Small intestine (tissue), 7 donors: ENCODE measurements at regions not wholly inside any gene's neighbourhood (a gene's known extent, or its start where the extent isn't known, plus 50 kb on each side); places are given as distances from the start of the nearest gene placed in this dataset.
A peak's percentile ranks its signal among the peaks of the same experiment; 100 is the strongest.

Source experiments
- DNase-seq, 2 donors: peaks; one replicate each; pipeline versions ENCODE4 v3.0.0 to v3.0.0-alpha.2; 2013
- FAIRE-seq: peaks from 2 replicates; lab custom pipeline; 2012; peaks lifted over from hg19 to GRCh38; lab: Jason Lieb, UNC
- H3K27ac ChIP-seq, 3 donors: one replicate each; pipeline ENCODE4 v1.5.1; 2013; ENCODE audit warnings: low read length in 2 of 3, mild to moderate bottlenecking in 2 of 3, control low read depth in 1 of 3, inconsistent platforms in 1 of 3, low read depth in 1 of 3, moderate library complexity in 1 of 3
- H3K27me3 ChIP-seq, 3 donors: one replicate each; pipeline ENCODE4 v1.6.1; 2013; ENCODE audit warnings: low read length in 3 of 3, inconsistent platforms in 1 of 3; ENCODE audit not compliant: control insufficient read depth in 3 of 3, insufficient read depth in 3 of 3
- H3K36me3 ChIP-seq, 3 donors: one replicate each; pipeline ENCODE4 v1.6.1; 2013; ENCODE audit warnings: low read length in 3 of 3, inconsistent platforms in 1 of 3, low read depth in 1 of 3, mild to moderate bottlenecking in 1 of 3, moderate library complexity in 1 of 3; ENCODE audit not compliant: control insufficient read depth in 3 of 3, insufficient read depth in 2 of 3
- H3K4me1 ChIP-seq, 3 donors: one replicate each; pipeline ENCODE4 v1.6.1; 2013; ENCODE audit warnings: low read length in 2 of 3, inconsistent platforms in 1 of 3, low read depth in 1 of 3, mild to moderate bottlenecking in 1 of 3, moderate library complexity in 1 of 3; ENCODE audit not compliant: control insufficient read depth in 3 of 3, insufficient read depth in 2 of 3
- H3K4me3 ChIP-seq, 3 donors: one replicate each; pipeline ENCODE4 v1.5.1; 2013; ENCODE audit warnings: low read length in 3 of 3, control low read depth in 1 of 3, inconsistent platforms in 1 of 3, low read depth in 1 of 3, mild to moderate bottlenecking in 1 of 3, moderate library complexity in 1 of 3
- H3K9me3 ChIP-seq, 2 donors: one replicate each; pipeline ENCODE4 v1.6.1; 2013; ENCODE audit warnings: low read depth in 1 of 2, low read length in 1 of 2; ENCODE audit not compliant: control insufficient read depth in 2 of 2, insufficient read depth in 1 of 2
- WGBS, 3 donors: extraction: QIAGEN DNeasy Blood & Tissue Kit; methylation state at CpG; one replicate each; pipeline ENCODE4 v1.1.7; 2013; 5-methylcytosine and 5-hydroxymethylcytosine counted together
- donor health status: healthy with polysubstance abuse.
- donor health status: control.
- donor health status: control.
- donor health status: Bipolar disorder and iron deficiency.
- donor health status: healthy.

- Histone ChIP-seq H3K27me3 (no peaks in the 10 kb centered on the region), H3K27ac (peak overlapping the region; percentile 43 to 91 (median 85)), H3K4me3 (peak overlapping the region in 2 of 3 donors; percentile 42 to 50), H3K9me3 (no peaks in the 10 kb centered on the region), H3K4me1 (peaks cover 0 to 13% (median 0%) of the 10 kb centered on the region in 3 donors), H3K36me3 (no peaks in the 10 kb centered on the region)
- DNase-seq (peak; percentile 41 to 51), FAIRE-seq (no peak)
- 32 to 52% (median 49%) methylated on average over 5 of the region's 5 CpGs for WGBS, 3 donors
These were observed 277.1 kb downstream of the ADGRA3 start for GRCh38 chr4:22238742-22239141.

GRCh38 chr4:22237846-22238494 is 277.9 kb downstream of the ADGRA3 start:
- FAIRE-seq (no peak), DNase-seq (peak; percentile 75 to 79)
- Histone ChIP-seq H3K27ac (peak overlapping the region; percentile 43 to 91 (median 85)), H3K4me3 (peak overlapping the region in 2 of 3 donors; percentile 42 to 50), H3K27me3 (no peaks in the 10 kb centered on the region), H3K9me3 (no peaks in the 10 kb centered on the region), H3K4me1 (peaks cover 0 to 13% (median 0%) of the 10 kb centered on the region in 3 donors), H3K36me3 (no peaks in the 10 kb centered on the region)
- WGBS, 3 donors: 4 to 21% (median 21%) methylated on average over 10 of the region's 10 CpGs

- WGBS, 3 donors: 7 to 23% (median 7%) methylated on average over 4 of the region's 4 CpGs
- Histone ChIP-seq H3K27me3 (no peaks in the 10 kb centered on the region), H3K9me3 (no peaks in the 10 kb centered on the region), H3K27ac (peak overlapping the region in 1 of 3 donors; percentile 85), H3K4me1 (peaks cover 0 to 13% (median 0%) of the 10 kb centered on the region in 3 donors), H3K36me3 (no peaks in the 10 kb centered on the region), H3K4me3 (peak overlapping the region in 2 of 3 donors; percentile 0 to 42)
- DNase-seq (peak; percentile 83), FAIRE-seq (no peak)
These were observed 278.6 kb downstream of the ADGRA3 start for GRCh38 chr4:22237155-22237751.

GRCh38 chr4:22235698-22236097 is 280.2 kb downstream of the ADGRA3 start:
- no peaks in the 10 kb centered on the region for H3K27me3 ChIP-seq
- 72 to 78% (median 73%) methylated on average over 7 of the region's 7 CpGs for WGBS, 3 donors
- no peak overlapping the region for H3K4me3 ChIP-seq
- DNase-seq (no peak), FAIRE-seq (no peak)
- no peaks in the 10 kb centered on the region for H3K36me3 ChIP-seq
- H3K27ac ChIP-seq: no peak overlapping the region
- peaks cover 0 to 13% (median 0%) of the 10 kb centered on the region in 3 donors for H3K4me1 ChIP-seq
- no peaks in the 10 kb centered on the region for H3K9me3 ChIP-seq

- Histone ChIP-seq H3K9me3 (no peaks in the 10 kb centered on the region), H3K4me3 (no peak overlapping the region), H3K36me3 (no peaks in the 10 kb centered on the region), H3K27me3 (no peaks in the 10 kb centered on the region), H3K27ac (no peak overlapping the region), H3K4me1 (no peaks in the 10 kb centered on the region)
- WGBS, 3 donors: 81 to 86% (median 85%) methylated on average over 7 of the region's 7 CpGs
- DNase-seq (no peak), FAIRE-seq (no peak)
These were observed 282.6 kb downstream of the ADGRA3 start for GRCh38 chr4:22233230-22233629.

GRCh38 chr4:22220965-22221364 is 272.4 kb upstream of the KCNIP4 start:
- no peak overlapping the region for H3K27ac ChIP-seq
- DNase-seq: no peak
- H3K36me3 ChIP-seq: no peaks in the 10 kb centered on the region
- H3K27me3 ChIP-seq: no peaks in the 10 kb centered on the region
- no peak overlapping the region for H3K4me3 ChIP-seq
- 80 to 87% (median 86%) methylated on average over 9 of the region's 9 CpGs for WGBS, 3 donors
- H3K9me3 ChIP-seq: no peaks in the 10 kb centered on the region
- FAIRE-seq: no peak
- no peaks in the 10 kb centered on the region for H3K4me1 ChIP-seq

GRCh38 chr4:22217480-22217879 is 268.9 kb upstream of the KCNIP4 start:
- Histone ChIP-seq H3K36me3 (no peaks in the 10 kb centered on the region), H3K27ac (no peak overlapping the region), H3K27me3 (no peaks in the 10 kb centered on the region), H3K4me3 (no peak overlapping the region), H3K4me1 (no peaks in the 10 kb centered on the region), H3K9me3 (no peaks in the 10 kb centered on the region)
- no peak for FAIRE-seq
- DNase-seq: peak in 1 of 2 donors; percentile 18
- WGBS, 3 donors: 20 to 61% (median 43%) methylated on average over 5 of the region's 5 CpGs

GRCh38 chr4:22216278-22216677 is 267.7 kb upstream of the KCNIP4 start:
- no peak overlapping the region for H3K4me3 ChIP-seq
- no peak for FAIRE-seq
- no peaks in the 10 kb centered on the region for H3K36me3 ChIP-seq
- H3K27me3 ChIP-seq: no peaks in the 10 kb centered on the region
- no peak overlapping the region for H3K27ac ChIP-seq
- 11 to 67% (median 50%) methylated on average over 1 of the region's 1 CpG for WGBS, 3 donors
- no peak for DNase-seq
- H3K4me1 ChIP-seq: no peaks in the 10 kb centered on the region
- no peaks in the 10 kb centered on the region for H3K9me3 ChIP-seq
